BJ (cell line): ENCODE measurements at regions not wholly inside any gene's neighbourhood (a gene's known extent, or its start where the extent isn't known, plus 50 kb on each side); places are given as distances from the start of the nearest gene placed in this dataset.

Experiments
- CTCF ChIA-PET: fragments of 350-600 bp; formaldehyde crosslinking; extraction: SDS; loops from one replicate; lab custom pipeline; 2021; ENCODE audit warnings: antibody characterized with exemption, inconsistent platforms; lab: Yijun Ruan, JAX
- POLR2A ChIA-PET: fragments of 300-600 bp; sonication (Branson Sonifier 250); formaldehyde crosslinking; extraction: SDS; loops from one replicate; lab custom pipeline; 2021; ENCODE audit warnings: antibody characterized with exemption; lab: Charles Lee
- DNase-seq: peaks from one replicate; pipeline ENCODE4 v3.0.0-alpha.2; 2011; ENCODE audit warnings: low read depth
- H3K27me3 ChIP-seq: 2 replicates; pipeline ENCODE4 v1.6.0; 2011; ENCODE audit warnings: low read length; ENCODE audit not compliant: control insufficient read depth, insufficient read depth
- H3K36me3 ChIP-seq: 2 replicates; pipeline ENCODE4 v1.5.1; 2011; ENCODE audit warnings: low read length; ENCODE audit not compliant: control insufficient read depth, insufficient read depth
- H3K4me3 ChIP-seq: 2 replicates; pipeline ENCODE4 v1.5.1; 2011; ENCODE audit warnings: low read depth, mild to moderate bottlenecking, control low read depth, low read length
- CTCF ChIP-seq: IDR thresholded peaks from 2 replicates; pipeline ENCODE4 v1.5.1; 2011; ENCODE audit warnings: low read depth, mild to moderate bottlenecking, control low read depth, inconsistent platforms, low read length, moderate library complexity; ENCODE audit not compliant: insufficient read depth

DNA sequence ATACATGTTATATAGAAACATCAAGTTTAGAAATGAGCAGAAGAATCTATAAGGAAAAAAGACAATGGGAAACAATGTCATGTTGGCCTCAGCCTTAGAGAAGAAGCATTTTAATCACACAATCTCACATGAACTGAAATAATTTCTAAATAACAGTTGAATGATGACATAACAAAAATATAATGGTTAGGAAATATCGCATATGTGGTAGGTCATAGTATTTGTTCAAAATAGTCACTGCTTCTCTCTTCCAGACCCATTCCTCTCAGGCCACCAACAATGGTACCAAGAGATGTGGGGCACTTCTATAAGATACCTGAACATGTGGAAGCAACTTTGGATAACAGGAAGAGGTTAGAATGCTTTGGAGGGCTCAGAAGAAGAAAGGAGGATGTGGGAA is 195.7 kb upstream of the PDZRN3 start:
- CTCF ChIA-PET, result no interaction called here
- no peak overlapping the region for H3K4me3 ChIP-seq
- no peak for TF ChIP-seq CTCF
- no peak for DNase-seq
- H3K27me3 ChIP-seq, result no peaks in the 10 kb centered on the region
- POLR2A ChIA-PET, result no interaction called here
- no peaks in the 10 kb centered on the region for H3K36me3 ChIP-seq

GRCh38 chr3:73815966-73816365 is 191.2 kb upstream of the PDZRN3 start:
- Histone ChIP-seq H3K4me3 (no peak overlapping the region), H3K36me3 (no peaks in the 10 kb centered on the region), H3K27me3 (no peaks in the 10 kb centered on the region)
- ChIA-PET POLR2A (no interaction called here), CTCF (interaction anchor here (1.4 kb wide), 1 partner anchor 11 kb away, joined by 3 read pairs; no protein-coding TSS in a partner anchor)
- TF ChIP-seq CTCF, result no peak
- no peak for DNase-seq

DNA sequence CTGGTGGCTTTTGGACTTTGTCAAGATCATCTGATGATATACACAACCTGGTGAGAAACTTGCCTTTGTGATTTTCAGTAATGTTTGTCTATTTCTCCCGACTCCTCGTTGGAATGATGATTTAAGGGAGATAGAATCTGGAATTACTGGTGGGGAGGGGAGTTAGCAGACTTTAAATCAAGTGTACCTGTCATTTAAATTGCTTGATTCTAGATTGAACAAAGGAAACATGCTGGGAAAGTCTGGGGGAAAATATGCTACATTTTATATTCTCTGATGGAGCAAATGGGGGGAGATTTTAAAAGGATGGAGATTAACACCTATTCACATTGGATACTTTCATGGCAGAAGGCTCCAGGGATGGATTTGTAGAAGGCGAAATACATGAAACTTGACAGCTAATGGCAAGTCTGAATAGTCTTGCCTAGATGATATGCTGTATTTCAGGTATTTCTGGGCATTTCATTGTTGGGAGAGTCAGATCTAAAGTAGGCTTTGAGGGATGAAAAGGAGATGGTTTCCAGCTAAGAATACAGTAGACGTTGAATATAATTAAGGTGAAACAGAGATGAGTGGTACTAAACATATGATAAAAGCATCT is 189.1 kb upstream of the PDZRN3 start:
- TF ChIP-seq CTCF, result no peak
- no peak overlapping the region for H3K4me3 ChIP-seq
- CTCF ChIA-PET, result no interaction called here
- DNase-seq, result no peak
- no peaks in the 10 kb centered on the region for H3K27me3 ChIP-seq
- POLR2A ChIA-PET, result no interaction called here
- H3K36me3 ChIP-seq, result no peaks in the 10 kb centered on the region

DNA sequence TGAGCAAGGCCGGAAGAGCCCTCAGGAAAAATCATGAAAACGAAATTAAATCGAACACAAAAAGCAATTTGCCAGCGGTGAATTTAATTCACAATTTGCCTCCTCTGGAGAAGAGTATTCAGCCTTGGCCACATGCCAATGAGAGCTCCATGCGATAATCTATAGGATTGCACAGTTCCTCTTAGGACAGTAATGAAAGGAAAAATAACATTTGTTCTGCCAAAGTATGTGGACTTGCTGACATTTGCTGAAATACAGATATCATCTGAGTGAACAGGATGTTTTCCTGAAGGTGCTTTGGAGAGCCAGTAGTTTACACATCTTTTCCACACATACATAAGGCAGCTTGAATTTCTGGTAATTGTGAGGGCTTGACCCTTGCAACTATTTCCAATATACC is 188.6 kb upstream of the PDZRN3 start:
- Histone ChIP-seq H3K27me3 (no peaks in the 10 kb centered on the region), H3K36me3 (no peaks in the 10 kb centered on the region), H3K4me3 (no peak overlapping the region)
- ChIA-PET CTCF (no interaction called here), POLR2A (no interaction called here)
- no peak for DNase-seq
- no peak for TF ChIP-seq CTCF

DNA sequence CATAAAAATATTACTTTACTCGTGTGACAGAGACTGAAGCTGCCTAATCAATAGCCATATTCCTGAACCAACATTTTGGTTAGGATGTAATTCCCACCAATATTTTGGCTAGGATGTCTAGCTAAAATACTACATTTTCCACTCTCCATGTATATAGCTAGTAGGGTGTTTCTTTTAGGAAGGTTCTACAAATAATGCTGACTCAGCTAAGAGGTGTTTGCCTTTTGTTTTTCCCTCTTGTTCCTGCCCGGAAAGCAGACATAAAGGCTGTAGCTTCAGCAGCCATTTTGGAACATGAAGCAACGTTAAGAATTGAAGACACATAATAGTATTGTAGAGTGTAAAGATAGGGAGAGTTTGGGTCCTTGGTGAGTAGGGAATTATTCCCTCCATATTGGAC is 187.3 kb upstream of the PDZRN3 start:
- Histone ChIP-seq H3K27me3 (no peaks in the 10 kb centered on the region), H3K36me3 (no peaks in the 10 kb centered on the region), H3K4me3 (no peak overlapping the region)
- POLR2A ChIA-PET, result no interaction called here
- CTCF ChIA-PET, result interaction anchor here (0.6 kb wide), 1 partner anchor 930 kb away, joined by 4 read pairs; no protein-coding TSS in a partner anchor
- no peak for TF ChIP-seq CTCF
- DNase-seq, result no peak
